ENCODE measurements at regions not wholly inside any gene's neighbourhood (a gene's known extent, or its start where the extent isn't known, plus 50 kb on each side); places are given as distances from the start of the nearest gene placed in this dataset.
A peak's percentile ranks its signal among the peaks of the same experiment; 100 is the strongest.

DNA sequence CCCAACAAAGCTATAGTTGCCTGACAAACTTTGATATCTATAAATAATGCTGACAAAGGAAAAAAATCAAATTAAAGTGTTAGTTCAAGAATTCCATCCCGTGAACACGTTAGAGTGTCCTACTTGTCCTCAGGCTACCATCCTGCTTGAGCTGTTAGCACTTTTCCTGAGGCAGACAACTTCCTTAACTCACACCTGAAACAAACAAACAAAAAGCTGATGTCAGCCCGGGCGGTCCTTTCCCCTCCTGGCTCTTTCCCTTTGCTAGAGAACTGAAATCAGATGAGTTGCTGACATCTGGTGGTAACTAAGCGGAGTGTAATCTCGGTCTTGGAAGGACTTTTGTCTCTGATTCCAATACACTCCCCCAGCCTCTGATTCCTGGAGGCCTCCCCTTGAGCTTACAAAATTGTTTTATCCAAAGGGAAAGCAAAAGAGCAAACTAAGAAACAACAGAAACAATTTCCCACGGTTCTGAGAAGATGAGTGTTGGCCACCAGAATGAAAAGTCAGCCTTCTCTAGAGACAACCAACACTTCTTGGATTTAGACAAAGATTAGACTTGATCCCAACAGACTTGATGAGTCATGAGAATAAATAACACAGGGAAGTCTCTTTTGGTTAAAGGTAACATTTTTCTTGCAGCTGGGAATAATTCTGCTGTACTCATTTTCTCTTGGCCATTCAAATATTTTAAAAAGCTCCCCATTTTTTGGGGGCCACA, 135.4 kb downstream of the PROX1 start:
- no peak overlapping the region for H3K4me3 ChIP-seq (ENCODE audit: control insufficient read depth in 1 of 7, extremely low read depth in 1 of 7, insufficient read depth in 4 of 7, low read depth in 2 of 7, low read length in 6 of 7)
- DNase-seq, result peak; percentile 36 to 62 (median 57)
- H3K27ac ChIP-seq (ENCODE audit: insufficient read depth in 1 of 2, low read depth in 1 of 2, low read length in 2 of 2, poor library complexity in 1 of 2, severe bottlenecking in 2 of 2), result no peak overlapping the region
- peaks cover 0 to 6% (median 1%) of the 10 kb centered on the region in 5 experiments for H3K9me3 ChIP-seq (ENCODE audit: control extremely low read depth in 1 of 5, control insufficient read depth in 4 of 5, insufficient read depth in 2 of 5, low read depth in 1 of 5, low read length in 4 of 5)
- 22% methylated on average over 5 of the region's 7 CpGs for WGBS (ENCODE audit: insufficient coverage)
- peaks cover 0 to 3% (median 0%) of the 10 kb centered on the region in 5 experiments for H3K27me3 ChIP-seq (replicated peaks in 2 of 5; ENCODE audit: control insufficient read depth in 4 of 5, insufficient read depth in 5 of 5, low read length in 4 of 5)
- POLR2A ChIA-PET, result no interaction called here
- CTCF ChIA-PET, result interaction anchor here (0.7 to 2.3 kb wide), 7 partner anchors 13 to 1000 kb away, joined by 3 to 11 read pairs (median 4); no protein-coding TSS in a partner anchor
- H3K4me1 ChIP-seq (ENCODE audit: control extremely low read depth in 1 of 4, control insufficient read depth in 4 of 4, insufficient read depth in 4 of 4, low read length in 3 of 4), result peaks cover 4 to 12% (median 6%) of the 10 kb centered on the region in 4 experiments
- no peaks in the 10 kb centered on the region for H3K36me3 ChIP-seq (ENCODE audit: control insufficient read depth in 4 of 4, insufficient read depth in 4 of 4, low read length in 3 of 4)

DNA sequence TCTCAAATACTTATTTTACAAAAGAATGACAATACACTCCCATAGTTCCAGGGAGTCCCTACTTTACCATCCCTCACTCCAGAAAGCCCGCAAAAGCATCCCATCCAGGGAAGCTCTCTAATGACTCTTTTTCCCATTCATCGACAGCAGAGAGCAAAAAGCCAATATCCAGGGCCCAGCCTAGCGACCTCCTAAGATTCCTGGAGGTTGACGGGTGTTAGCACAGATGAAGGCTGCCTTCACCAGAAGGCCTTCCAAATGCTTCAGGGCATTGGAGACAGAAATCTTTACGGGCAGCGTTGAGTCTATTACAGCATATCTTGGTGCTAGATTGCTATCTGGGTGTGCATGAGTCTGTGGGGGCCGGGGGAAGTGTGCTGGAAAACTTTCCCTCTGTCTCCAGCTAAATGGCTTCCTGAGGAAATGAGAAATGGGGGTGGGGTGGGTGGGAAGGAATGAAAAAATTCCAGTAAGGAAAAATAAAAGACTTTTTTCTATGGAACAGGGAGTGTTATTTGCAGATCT, 136.6 kb downstream of the PROX1 start:
- peaks cover 0 to 3% (median 0%) of the 10 kb centered on the region in 5 experiments for H3K27me3 ChIP-seq (replicated peaks in 2 of 5; ENCODE audit: control insufficient read depth in 4 of 5, insufficient read depth in 5 of 5, low read length in 4 of 5)
- peak in 1 of 3 donors; percentile 18 for DNase-seq
- H3K9me3 ChIP-seq (ENCODE audit: control extremely low read depth in 1 of 5, control insufficient read depth in 4 of 5, insufficient read depth in 2 of 5, low read depth in 1 of 5, low read length in 4 of 5), result no peaks in the 10 kb centered on the region
- peaks cover 4 to 12% (median 6%) of the 10 kb centered on the region in 4 experiments for H3K4me1 ChIP-seq (ENCODE audit: control extremely low read depth in 1 of 4, control insufficient read depth in 4 of 4, insufficient read depth in 4 of 4, low read length in 3 of 4)
- ChIA-PET POLR2A (interaction anchor here (0.7 kb wide), 1 partner anchor 56 kb away, joined by 5 read pairs; no protein-coding TSS in a partner anchor), CTCF (interaction anchor here (1.4 kb wide), 1 partner anchor 204 kb away, joined by 3 read pairs; no protein-coding TSS in a partner anchor)
- H3K36me3 ChIP-seq (ENCODE audit: control insufficient read depth in 4 of 4, insufficient read depth in 4 of 4, low read length in 3 of 4), result no peaks in the 10 kb centered on the region
- peak overlapping the region in 1 of 7 experiments; percentile 47 for H3K4me3 ChIP-seq (ENCODE audit: control insufficient read depth in 1 of 7, extremely low read depth in 1 of 7, insufficient read depth in 4 of 7, low read depth in 2 of 7, low read length in 6 of 7)
- H3K27ac ChIP-seq (ENCODE audit: insufficient read depth in 1 of 2, low read depth in 1 of 2, low read length in 2 of 2, poor library complexity in 1 of 2, severe bottlenecking in 2 of 2), result no peak overlapping the region
- 31% methylated on average over 4 of the region's 7 CpGs for WGBS (ENCODE audit: insufficient coverage)

DNA sequence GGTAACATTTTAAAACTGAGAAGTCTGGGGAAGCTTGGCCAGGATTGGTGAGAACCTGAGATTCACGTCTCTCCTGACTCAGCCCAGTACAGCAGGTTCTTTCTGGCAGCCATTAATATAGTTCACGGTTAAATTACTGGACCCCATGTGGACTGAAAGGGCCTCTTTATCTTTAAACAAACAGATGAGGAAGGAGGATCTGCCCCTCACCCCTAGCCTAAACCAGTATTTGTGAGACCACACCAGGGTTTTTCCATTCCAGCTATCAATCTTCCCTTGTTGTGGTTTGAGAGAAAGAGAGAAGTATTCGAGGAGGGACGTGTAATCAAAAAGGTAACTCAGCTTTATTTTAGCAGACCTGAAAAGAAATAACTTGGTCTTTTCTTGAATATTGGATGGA, 137.1 kb downstream of the PROX1 start:
- no peaks in the 10 kb centered on the region for H3K36me3 ChIP-seq (ENCODE audit: control insufficient read depth in 4 of 4, insufficient read depth in 4 of 4, low read length in 3 of 4)
- H3K27ac ChIP-seq (ENCODE audit: insufficient read depth in 1 of 2, low read depth in 1 of 2, low read length in 2 of 2, poor library complexity in 1 of 2, severe bottlenecking in 2 of 2), result no peak overlapping the region
- H3K27me3 ChIP-seq (replicated peaks in 2 of 5; ENCODE audit: control insufficient read depth in 4 of 5, insufficient read depth in 5 of 5, low read length in 4 of 5), result peaks cover 0 to 3% (median 0%) of the 10 kb centered on the region in 5 experiments
- ChIA-PET POLR2A (interaction anchor here (0.7 kb wide), 1 partner anchor 55 kb away, joined by 5 read pairs; no protein-coding TSS in a partner anchor), CTCF (interaction anchor here (0.9 to 1.6 kb wide), 3 partner anchors 136 to 520 kb away, joined by 3 to 5 read pairs (median 4); no protein-coding TSS in a partner anchor)
- 40% methylated on average over 1 of the region's 4 CpGs for WGBS (ENCODE audit: insufficient coverage)
- DNase-seq, result peak; percentile 13 to 88 (median 79)
- H3K4me1 ChIP-seq (ENCODE audit: control extremely low read depth in 1 of 4, control insufficient read depth in 4 of 4, insufficient read depth in 4 of 4, low read length in 3 of 4), result peaks cover 4 to 12% (median 6%) of the 10 kb centered on the region in 4 experiments
- peak overlapping the region in 2 of 7 experiments; percentile 24 to 50 for H3K4me3 ChIP-seq (ENCODE audit: control insufficient read depth in 1 of 7, extremely low read depth in 1 of 7, insufficient read depth in 4 of 7, low read depth in 2 of 7, low read length in 6 of 7)
- H3K9me3 ChIP-seq (ENCODE audit: control extremely low read depth in 1 of 5, control insufficient read depth in 4 of 5, insufficient read depth in 2 of 5, low read depth in 1 of 5, low read length in 4 of 5), result no peaks in the 10 kb centered on the region

DNA sequence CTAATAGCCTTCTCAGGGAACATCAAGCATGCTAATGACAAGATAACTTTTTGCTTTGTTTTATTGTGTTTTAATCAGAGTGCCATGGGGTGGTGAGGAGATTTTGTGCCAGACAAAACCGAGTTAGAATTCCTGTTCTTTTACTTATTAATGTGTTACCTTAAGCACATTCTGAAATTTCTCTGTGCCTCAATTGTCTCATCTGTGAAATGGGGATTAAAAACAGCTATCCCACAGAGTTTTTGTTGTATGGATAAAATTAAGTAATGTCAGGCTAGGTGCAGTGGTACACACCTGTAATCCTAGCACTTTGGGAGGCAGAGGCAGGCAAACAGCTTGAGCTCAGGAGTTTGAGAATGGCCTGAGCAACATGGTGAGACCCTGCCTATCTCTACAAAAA, 138.0 kb downstream of the PROX1 start:
- Histone ChIP-seq H3K27me3 (replicated peaks in 2 of 5; ENCODE audit: control insufficient read depth in 4 of 5, insufficient read depth in 5 of 5, low read length in 4 of 5) (peaks cover 0 to 3% (median 0%) of the 10 kb centered on the region in 5 experiments), H3K27ac (ENCODE audit: insufficient read depth in 1 of 2, low read depth in 1 of 2, low read length in 2 of 2, poor library complexity in 1 of 2, severe bottlenecking in 2 of 2) (no peak overlapping the region), H3K4me3 (ENCODE audit: control insufficient read depth in 1 of 7, extremely low read depth in 1 of 7, insufficient read depth in 4 of 7, low read depth in 2 of 7, low read length in 6 of 7) (no peak overlapping the region), H3K36me3 (ENCODE audit: control insufficient read depth in 4 of 4, insufficient read depth in 4 of 4, low read length in 3 of 4) (no peaks in the 10 kb centered on the region), H3K4me1 (ENCODE audit: control extremely low read depth in 1 of 4, control insufficient read depth in 4 of 4, insufficient read depth in 4 of 4, low read length in 3 of 4) (peaks cover 4 to 12% (median 6%) of the 10 kb centered on the region in 4 experiments), H3K9me3 (ENCODE audit: control extremely low read depth in 1 of 5, control insufficient read depth in 4 of 5, insufficient read depth in 2 of 5, low read depth in 1 of 5, low read length in 4 of 5) (no peaks in the 10 kb centered on the region)
- ChIA-PET CTCF (interaction anchor here (0.9 to 1.6 kb wide), 3 partner anchors 135 to 602 kb away, joined by 3 to 5 read pairs (median 4); no protein-coding TSS in a partner anchor), POLR2A (no interaction called here)
- 80% methylated on average over 1 of the region's 1 CpG for WGBS (ENCODE audit: insufficient coverage)
- no peak for DNase-seq

DNA sequence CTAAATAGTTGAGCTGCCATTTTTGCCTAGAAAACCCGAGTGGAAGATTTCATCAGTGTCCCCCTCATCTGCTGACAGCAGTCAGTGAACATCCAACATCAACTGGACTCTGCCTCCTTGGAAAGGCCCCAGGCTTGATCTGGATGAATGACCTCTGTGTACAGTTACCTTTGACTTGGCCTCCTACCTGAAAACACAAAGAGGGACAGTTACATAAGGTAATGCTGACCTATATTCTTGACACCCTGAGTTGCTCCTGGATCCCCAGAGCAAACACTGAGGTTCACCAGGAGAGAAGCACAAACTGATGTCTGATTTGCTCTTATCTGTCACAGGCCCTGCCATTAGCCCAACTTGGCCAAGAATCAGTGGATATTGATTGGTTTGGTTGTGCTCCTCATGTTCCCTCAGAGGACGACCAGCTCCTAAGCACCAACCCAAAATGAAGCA, 138.9 kb downstream of the PROX1 start:
- Histone ChIP-seq H3K4me1 (ENCODE audit: control extremely low read depth in 1 of 4, control insufficient read depth in 4 of 4, insufficient read depth in 4 of 4, low read length in 3 of 4) (peaks cover 4 to 12% (median 6%) of the 10 kb centered on the region in 4 experiments), H3K27me3 (replicated peaks in 2 of 5; ENCODE audit: control insufficient read depth in 4 of 5, insufficient read depth in 5 of 5, low read length in 4 of 5) (peaks cover 0 to 3% (median 0%) of the 10 kb centered on the region in 5 experiments), H3K36me3 (ENCODE audit: control insufficient read depth in 4 of 4, insufficient read depth in 4 of 4, low read length in 3 of 4) (no peaks in the 10 kb centered on the region), H3K9me3 (ENCODE audit: control extremely low read depth in 1 of 5, control insufficient read depth in 4 of 5, insufficient read depth in 2 of 5, low read depth in 1 of 5, low read length in 4 of 5) (no peaks in the 10 kb centered on the region), H3K4me3 (ENCODE audit: control insufficient read depth in 1 of 7, extremely low read depth in 1 of 7, insufficient read depth in 4 of 7, low read depth in 2 of 7, low read length in 6 of 7) (no peak overlapping the region), H3K27ac (ENCODE audit: insufficient read depth in 1 of 2, low read depth in 1 of 2, low read length in 2 of 2, poor library complexity in 1 of 2, severe bottlenecking in 2 of 2) (no peak overlapping the region)
- no peak for DNase-seq
- CTCF ChIA-PET, result interaction anchor here (0.6 to 1.6 kb wide), 3 partner anchors 135 to 601 kb away, joined by 3 to 5 read pairs (median 3); no protein-coding TSS in a partner anchor
- 100% methylated on average over 1 of the region's 2 CpGs for WGBS (ENCODE audit: insufficient coverage)
- POLR2A ChIA-PET, result interaction anchor here (0.7 kb wide), 1 partner anchor 37 kb away, joined by 5 read pairs; no protein-coding TSS in a partner anchor

DNA sequence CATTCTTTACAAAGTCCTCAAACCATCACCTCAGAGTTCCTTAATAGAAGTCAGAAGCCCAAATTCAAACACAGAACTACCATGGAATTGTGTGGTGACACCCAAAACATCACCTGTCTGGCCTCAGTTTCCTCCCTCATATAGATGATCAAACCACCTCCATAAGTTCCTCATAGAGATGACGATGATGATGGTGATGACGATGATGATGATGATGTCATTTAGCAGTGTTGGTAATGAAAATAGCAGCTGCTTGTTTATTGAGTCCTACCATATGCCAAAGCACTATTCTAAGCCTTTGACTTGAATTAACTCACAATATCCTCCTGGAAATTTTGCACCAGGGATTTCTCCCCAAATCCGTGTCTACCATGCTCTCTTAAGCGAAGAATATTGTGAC, 139.9 kb downstream of the PROX1 start:
- Histone ChIP-seq H3K4me1 (ENCODE audit: control extremely low read depth in 1 of 4, control insufficient read depth in 4 of 4, insufficient read depth in 4 of 4, low read length in 3 of 4) (peaks cover 4 to 12% (median 6%) of the 10 kb centered on the region in 4 experiments), H3K27ac (ENCODE audit: insufficient read depth in 1 of 2, low read depth in 1 of 2, low read length in 2 of 2, poor library complexity in 1 of 2, severe bottlenecking in 2 of 2) (no peak overlapping the region), H3K9me3 (ENCODE audit: control extremely low read depth in 1 of 5, control insufficient read depth in 4 of 5, insufficient read depth in 2 of 5, low read depth in 1 of 5, low read length in 4 of 5) (no peaks in the 10 kb centered on the region), H3K27me3 (replicated peaks in 2 of 5; ENCODE audit: control insufficient read depth in 4 of 5, insufficient read depth in 5 of 5, low read length in 4 of 5) (peaks cover 0 to 2% (median 0%) of the 10 kb centered on the region in 5 experiments), H3K36me3 (ENCODE audit: control insufficient read depth in 4 of 4, insufficient read depth in 4 of 4, low read length in 3 of 4) (no peaks in the 10 kb centered on the region), H3K4me3 (ENCODE audit: control insufficient read depth in 1 of 7, extremely low read depth in 1 of 7, insufficient read depth in 4 of 7, low read depth in 2 of 7, low read length in 6 of 7) (no peak overlapping the region)
- POLR2A ChIA-PET, result no interaction called here
- DNase-seq, result no peak
- CTCF ChIA-PET, result no interaction called here
- WGBS (ENCODE audit: insufficient coverage), result 96% methylated on average over 2 of the region's 4 CpGs

All from common myeloid progenitor, CD34-positive (primary cell).